H1 (cell line): ENCODE measurements at regions not wholly inside any gene's neighbourhood (a gene's known extent, or its start where the extent isn't known, plus 50 kb on each side); places are given as distances from the start of the nearest gene placed in this dataset.

ENCODE experiments used
- ATF2 ChIP-seq: IDR thresholded peaks from 2 replicates; pipeline ENCODE4 v1.6.1; 2012; ENCODE audit warnings: low read length, inconsistent platforms
- ATF3 ChIP-seq: IDR thresholded peaks from 2 replicates; pipeline ENCODE4 v1.6.1; 2011; ENCODE audit warnings: low read depth, mild to moderate bottlenecking, low read length; ENCODE audit not compliant: insufficient read depth
- BACH1 ChIP-seq: IDR thresholded peaks from 2 replicates; pipeline ENCODE4 v1.6.1; 2012; ENCODE audit warnings: low read length, improper control_type of control experiment
- CHD7 ChIP-seq: fragments of 300-600 bp; sonication (generic); IDR thresholded peaks from 2 replicates; pipeline ENCODE4 v1.7.1; 2012; ENCODE audit warnings: low read length, moderate library complexity, mild to moderate bottlenecking, inconsistent platforms; ENCODE audit not compliant: insufficient replicate concordance
- FOSL1 ChIP-seq: IDR thresholded peaks from 2 replicates; pipeline ENCODE4 v1.6.1; 2011; ENCODE audit warnings: mild to moderate bottlenecking, low read depth, low read length, moderate library complexity; ENCODE audit not compliant: insufficient read depth
- KDM5A ChIP-seq: fragments of 200-600 bp; IDR thresholded peaks from 2 replicates; pipeline ENCODE4 v1.7.1; 2012; ENCODE audit warnings: mild to moderate bottlenecking, low read length, inconsistent platforms, mixed read lengths
- POLR2AphosphoS5 ChIP-seq: IDR thresholded peaks from 2 replicates; pipeline ENCODE4 v1.6.1; 2011; ENCODE audit warnings: low read depth, low read length
- ZNF274 ChIP-seq: IDR thresholded peaks from 2 replicates; pipeline ENCODE4 v1.7.0; 2012; ENCODE audit warnings: low read length, borderline replicate concordance; ENCODE audit errors: extremely low read depth
- TF ChIP-seq, protein P1 (sequence below): IDR thresholded peaks from 2 replicates; pipeline ENCODE4 v1.6.1; 2011; ENCODE audit warnings: low read length, improper control_type of control experiment

DNA sequence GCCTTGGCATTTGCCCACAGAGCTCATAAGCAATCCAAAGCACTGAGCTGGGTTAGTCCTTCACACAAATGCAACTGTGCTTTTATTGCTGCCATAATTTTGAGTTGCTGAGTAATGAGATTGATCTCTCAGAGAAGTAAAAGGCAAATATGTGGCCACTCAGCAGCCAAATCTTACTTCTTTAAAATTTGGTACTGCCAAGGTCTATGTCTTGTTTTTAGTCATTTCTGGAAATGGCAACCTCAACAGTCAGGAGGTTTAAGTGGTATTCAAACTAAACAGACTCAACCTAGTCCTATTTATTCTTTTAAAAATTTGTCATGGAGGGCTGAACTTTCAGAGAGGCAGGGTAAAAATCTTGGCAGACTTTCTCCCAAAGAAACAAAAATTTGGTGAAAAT lies 216.4 kb upstream of the GJB5 start (continued):
- no peak for TF ChIP-seq CHD7
- no peak for TF ChIP-seq ATF3
- TF ChIP-seq FOSL1: no peak
- TF ChIP-seq KDM5A: no peak
- TF ChIP-seq, protein P1, sequence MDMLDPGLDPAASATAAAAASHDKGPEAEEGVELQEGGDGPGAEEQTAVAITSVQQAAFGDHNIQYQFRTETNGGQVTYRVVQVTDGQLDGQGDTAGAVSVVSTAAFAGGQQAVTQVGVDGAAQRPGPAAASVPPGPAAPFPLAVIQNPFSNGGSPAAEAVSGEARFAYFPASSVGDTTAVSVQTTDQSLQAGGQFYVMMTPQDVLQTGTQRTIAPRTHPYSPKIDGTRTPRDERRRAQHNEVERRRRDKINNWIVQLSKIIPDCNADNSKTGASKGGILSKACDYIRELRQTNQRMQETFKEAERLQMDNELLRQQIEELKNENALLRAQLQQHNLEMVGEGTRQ: no peak
- TF ChIP-seq ZNF274: no peak
- TF ChIP-seq BACH1: no peak
- TF ChIP-seq POLR2AphosphoS5: no peak
- no peak for TF ChIP-seq ATF2
